GM21619 (cell line): ENCODE measurements at regions not wholly inside any gene's neighbourhood (a gene's known extent, or its start where the extent isn't known, plus 50 kb on each side); places are given as distances from the start of the nearest gene placed in this dataset.

Experiments
- ATAC-seq: cut with Tn5 transposase; IDR thresholded peaks from one replicate; pipeline ENCODE4 v1.9.1; 2021; ENCODE audit not compliant: unreplicated experiment

DNA sequence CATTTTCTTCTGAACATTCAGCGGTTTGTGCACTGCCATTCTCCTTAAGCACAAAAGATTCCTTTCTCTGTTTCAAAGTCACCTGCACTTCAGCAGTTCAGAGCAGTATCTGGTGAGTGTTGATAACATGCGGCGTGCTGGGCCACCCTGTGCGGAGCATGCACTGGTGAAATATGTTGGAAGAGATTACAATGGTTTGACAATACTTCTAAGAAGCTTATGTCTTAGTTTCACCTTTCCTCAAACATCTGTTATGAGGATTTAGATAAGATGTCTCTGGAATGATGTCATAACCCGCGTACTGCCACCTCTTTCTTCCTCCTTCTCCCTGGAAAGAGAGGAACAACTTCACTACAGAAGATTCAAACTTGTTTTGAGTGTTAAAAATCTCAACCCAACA, 650.3 kb downstream of the AJAP1 start:
- no peak for ATAC-seq

DNA sequence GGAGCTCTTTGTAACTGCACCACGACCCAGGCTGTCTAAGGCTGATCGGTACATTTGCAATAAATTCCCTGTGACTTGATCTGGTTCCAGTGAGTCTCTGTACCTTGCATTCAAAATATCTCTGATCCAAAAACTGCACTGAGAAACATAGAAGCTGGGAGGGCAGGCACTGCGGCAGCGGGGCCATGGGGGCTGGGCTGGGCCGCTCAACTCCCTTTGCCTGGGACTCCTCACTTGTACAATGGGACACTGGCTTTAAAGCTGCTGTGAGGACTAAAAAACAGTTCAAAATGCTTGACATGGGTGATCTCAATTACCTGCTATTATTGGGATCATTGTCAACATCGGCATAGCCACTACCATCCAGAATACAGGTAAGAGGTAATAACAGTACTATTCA, 644.0 kb downstream of the AJAP1 start:
- ATAC-seq, result no peak

DNA sequence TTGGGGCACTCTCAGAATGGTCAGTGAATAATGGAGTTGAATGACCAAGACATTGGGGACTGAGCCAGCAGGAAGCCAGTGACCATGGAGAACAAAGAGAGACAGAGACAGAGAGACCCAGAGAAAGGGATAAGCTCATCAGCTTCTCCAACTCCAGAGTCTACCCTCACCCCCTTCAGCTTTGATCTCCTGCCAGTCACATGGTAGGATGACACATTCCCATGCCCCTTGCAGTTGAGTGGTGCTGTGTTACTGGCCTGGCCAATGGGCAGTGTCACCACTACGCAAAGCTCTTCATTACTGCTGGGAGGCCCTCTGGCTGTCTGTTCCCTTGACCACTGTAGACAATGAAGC, 643.5 kb downstream of the AJAP1 start:
- no peak for ATAC-seq

DNA sequence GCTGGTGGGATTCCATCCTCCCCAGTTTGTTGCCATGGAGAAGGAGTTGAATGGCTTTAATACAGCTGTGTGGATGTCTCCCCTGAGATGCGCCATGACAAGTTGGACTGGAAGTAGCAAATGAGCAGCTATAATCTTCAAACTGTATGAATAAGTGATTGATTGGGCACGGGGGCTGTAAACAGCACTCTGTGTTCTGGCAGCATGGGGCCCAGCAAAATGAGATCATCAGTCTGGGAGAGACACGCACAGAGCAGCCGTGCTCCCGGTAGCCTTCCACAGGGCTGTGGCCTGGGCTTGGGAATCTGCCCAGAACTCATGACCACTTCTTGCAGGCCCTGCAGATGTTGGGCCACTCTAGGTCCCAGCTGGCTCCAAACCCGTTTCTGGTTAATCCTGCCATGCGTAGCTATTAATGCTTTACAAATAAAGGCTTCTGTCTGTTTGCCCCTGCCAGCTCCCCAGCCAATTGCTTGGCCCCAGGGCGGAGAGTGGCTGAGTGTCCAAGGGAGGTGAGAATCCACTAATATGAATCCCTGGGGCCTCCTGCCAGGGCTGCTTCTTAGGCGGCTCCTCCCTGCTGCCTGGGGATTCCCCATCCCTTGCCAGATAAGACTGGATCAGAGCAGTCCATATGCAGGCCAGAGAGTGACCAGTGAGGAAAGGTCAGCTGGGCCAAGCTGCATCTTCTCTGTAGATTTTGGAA, 642.9 kb downstream of the AJAP1 start:
- ATAC-seq, result no peak

DNA sequence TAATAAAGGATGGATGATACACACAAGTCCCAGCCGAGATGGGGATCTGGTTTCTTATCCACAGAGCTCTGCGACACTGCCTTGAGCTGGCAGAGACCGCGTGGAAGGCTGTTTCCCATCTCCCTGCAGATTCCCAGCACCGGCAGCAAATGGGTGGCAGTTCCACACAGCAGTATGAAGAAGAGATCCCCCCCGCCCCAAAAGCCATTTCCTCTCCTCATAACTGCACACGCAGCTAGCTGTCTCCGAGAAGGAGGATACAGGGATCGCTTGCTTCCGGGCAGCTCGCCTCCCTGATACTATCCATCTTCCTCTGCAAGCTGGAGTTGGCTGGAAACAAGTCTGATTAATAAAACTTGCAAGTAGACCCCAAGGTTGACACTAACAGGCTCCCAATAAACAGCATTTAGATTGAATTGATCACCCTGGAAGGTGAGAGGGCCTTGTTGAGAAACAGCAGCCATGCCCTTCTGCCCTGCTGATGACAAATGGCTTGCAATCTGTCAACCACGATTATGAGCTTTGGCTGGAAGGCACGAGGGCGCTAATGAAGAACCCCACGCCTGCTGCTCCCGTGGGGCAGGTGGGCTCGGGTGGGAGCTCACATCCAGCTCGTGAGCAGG, 642.3 kb downstream of the AJAP1 start:
- ATAC-seq, result no peak

DNA sequence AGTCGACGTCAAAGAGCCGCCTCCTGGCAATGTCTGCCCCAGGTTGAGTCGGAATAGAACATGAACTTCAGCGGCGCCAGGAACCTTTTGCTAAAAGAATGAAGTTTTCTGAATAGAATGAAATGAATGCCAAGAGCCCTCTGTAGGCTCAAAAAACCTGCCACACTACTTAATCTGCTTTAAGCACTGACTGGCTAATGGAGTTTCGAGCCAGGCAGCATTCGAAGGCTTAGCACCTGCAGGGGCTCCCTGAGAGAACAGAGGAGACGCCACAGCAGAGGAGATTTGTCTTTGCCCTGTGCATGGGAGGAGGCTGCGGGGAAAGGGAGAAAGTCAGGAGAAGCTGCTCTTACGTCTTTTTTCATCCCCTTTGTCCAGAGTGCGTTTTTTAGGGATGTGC, 641.7 kb downstream of the AJAP1 start:
- no peak for ATAC-seq

DNA sequence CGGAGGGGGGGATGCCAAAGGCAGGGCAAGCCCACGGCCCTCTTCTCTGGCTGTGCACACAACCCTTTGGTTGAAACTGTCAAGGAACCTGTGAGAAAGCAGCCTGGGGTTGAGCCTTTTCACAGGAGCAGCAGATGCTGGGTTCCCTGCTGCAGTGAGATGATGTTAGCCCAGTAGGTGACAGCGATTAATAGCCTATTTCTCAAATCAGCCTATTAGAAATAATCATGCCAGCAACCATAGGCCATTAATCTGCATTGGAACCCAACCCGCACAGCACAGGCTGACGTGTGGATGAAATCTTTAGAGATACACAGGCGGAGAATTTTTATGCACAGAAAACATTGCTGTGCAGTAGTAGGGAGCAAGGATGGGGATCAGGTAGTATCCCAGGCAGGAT, 637.5 kb downstream of the AJAP1 start:
- no peak for ATAC-seq

DNA sequence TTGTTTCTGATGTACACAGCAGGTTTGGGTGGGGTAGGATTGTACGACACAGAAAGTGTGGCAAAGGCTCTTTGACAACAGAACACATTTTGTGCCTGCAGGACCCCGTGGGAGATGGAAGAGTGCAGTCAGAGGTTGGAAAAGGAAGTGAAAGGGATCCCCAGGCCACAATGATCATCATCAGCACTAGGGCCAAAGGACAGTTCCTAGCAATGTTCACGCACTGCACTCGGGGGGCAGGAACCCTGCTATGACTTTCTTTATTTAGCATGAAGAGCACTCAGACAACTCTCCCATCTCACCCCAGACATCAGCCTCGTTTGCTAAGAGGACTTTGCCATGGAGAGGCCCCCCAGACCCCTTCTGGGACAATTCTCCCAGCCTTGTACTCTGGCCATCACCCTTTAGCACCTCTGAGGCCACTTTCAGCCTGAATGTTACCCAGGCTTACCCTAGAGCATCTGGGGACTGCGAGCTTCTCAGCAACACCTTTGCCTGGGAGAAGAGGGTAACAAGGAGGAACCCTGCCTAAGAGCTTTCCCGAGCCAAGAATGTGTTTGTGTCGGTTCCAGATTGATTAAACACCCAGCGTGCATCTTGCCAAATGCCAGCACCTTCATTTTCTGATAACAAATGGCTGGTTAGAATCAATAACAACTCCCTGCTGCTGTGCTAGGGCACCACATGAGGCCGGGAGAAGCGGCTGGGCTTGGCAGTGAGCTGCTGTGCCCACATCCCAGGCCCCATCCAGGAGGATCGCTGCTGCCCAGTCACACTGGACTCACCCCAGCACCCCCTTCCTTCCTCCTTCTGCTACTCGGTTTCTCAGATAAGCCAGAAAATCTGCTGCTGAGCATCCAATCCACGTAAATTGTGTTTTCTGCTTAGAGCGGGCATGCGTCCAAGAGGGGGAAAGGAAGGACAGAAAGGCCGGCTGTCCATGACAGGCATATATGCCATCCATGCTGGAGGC, 633.1 kb downstream of the AJAP1 start:
- ATAC-seq, result no peak

DNA sequence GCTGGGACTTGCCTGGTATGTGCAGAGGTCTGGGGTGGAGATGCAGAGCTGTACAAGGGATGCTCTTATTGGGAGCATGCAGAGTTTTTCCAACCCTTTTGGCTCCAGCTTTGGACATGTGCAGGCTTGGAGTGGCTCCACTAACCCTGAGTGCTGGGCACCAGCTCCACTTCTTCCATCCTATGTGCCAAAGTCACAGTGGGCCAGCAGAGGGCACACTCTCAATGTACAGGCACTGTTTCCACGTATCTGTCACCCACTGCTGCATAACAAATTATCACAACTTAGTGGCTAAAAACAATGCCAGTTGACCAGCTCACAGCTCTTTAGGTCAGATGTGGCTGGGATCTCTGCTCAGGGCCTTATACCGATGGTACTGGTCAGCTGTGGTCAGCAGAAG, 631.8 kb downstream of the AJAP1 start:
- ATAC-seq, result no peak

DNA sequence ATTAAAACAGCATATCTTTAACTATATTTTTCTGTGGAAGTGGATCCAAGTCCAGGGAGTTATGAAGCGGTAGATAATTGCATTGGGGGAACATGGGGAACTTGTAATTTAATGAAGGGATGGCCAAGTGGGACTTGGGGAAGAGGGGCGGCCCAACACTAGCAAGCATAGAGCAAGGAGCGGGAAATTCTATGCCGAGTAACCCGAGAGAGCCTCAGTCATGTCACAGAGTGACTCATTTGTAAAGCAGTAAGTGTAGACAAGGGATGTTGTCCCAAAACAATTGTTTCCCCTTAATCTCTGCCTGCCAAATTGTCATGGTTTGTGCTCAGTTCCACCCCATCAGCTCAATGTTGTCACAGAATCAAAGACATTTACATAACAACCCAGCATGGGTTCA, 620.1 kb downstream of the AJAP1 start:
- ATAC-seq, result no peak

DNA sequence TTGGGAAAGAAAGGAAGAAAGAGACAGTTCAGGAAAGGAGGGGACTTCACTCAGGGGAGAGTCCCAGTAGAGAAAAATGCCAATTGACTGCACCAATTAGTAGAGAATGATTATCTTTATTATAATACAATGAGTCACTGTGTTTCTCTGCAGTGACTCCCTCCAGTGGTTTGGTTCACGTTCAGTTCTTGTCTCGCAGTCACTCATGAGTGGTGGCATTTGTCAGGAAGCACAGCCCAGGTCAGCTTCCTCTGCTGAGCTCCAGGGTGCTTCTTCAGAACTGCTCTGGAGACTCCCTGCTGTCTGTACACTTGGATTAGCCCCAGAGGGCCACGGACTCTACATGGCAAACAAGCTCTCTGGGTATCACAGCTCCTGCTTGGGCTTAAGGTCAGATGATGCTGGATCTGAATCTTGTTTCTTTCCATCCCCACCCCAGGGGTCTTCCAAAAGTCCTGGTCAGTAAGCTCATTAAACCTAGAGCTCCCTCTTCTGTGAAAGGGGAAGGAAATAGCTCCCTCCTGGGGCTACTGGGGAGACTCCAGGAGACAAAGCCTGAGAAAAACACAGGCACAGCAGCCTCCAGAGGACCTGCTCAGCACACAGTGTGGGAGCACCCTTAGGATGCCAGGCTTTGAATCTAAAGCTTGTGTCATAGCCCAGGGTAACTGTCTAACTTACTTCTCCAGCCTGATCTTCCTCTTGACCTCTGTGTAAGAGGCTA, 619.0 kb downstream of the AJAP1 start:
- ATAC-seq, result no peak

DNA sequence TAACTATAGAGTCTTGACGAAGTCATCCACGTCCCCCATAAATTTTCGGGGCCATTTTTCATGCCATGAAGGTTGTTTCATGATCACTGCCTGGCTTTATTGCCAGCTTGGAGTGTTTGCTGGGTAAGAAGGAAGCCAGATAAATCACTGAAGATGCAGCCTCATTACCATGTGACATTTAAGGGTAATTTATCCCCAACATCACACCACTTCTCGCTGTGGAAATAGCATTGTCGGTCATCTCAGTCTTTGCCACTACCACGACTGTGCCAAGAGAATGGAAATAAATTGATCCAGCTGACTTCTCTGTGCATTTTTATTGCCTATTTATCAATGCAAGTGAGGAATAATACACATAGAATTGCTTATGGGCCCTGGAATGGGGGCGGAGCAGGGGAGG, 617.9 kb downstream of the AJAP1 start:
- no peak for ATAC-seq

DNA sequence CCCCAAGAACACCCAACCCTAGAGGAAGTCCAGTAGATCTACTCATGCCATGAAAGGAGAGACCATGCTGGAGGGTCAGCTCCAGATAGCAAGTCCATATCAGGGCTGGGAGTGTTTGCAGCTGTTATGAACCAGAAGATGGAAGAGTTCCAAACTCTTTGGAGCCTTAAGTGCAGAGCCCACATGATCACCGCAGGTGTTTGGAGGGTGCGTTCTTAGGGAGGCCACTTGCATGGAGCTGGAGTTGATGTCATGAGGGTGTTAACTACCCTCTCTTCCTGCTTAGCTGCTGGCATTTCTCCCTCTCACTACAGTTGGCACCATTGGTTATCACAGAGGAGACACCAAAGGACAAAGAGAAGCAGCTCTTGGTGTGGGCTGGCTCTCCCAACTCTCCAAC, 616.9 kb downstream of the AJAP1 start:
- no peak for ATAC-seq

DNA sequence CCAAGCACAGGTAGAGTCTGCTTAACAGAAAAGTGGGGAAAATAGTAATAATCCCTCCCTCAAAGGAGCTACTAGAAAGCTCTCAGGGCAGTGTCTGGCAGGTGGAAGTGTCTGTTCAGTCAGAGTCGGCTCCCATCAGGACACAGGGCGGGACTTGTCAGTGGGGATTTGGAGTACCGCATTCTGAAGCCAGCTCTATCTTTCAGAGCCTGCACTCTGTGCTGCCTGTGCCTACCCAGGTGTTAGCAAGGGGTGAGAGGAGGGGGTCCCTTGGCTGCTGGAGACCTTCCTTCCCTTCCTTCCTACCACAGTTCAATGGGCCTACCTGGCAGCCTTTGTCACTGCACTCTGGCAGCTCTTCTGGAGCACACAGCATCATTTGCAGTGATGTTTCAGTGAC, 615.5 kb downstream of the AJAP1 start:
- ATAC-seq, result no peak

DNA sequence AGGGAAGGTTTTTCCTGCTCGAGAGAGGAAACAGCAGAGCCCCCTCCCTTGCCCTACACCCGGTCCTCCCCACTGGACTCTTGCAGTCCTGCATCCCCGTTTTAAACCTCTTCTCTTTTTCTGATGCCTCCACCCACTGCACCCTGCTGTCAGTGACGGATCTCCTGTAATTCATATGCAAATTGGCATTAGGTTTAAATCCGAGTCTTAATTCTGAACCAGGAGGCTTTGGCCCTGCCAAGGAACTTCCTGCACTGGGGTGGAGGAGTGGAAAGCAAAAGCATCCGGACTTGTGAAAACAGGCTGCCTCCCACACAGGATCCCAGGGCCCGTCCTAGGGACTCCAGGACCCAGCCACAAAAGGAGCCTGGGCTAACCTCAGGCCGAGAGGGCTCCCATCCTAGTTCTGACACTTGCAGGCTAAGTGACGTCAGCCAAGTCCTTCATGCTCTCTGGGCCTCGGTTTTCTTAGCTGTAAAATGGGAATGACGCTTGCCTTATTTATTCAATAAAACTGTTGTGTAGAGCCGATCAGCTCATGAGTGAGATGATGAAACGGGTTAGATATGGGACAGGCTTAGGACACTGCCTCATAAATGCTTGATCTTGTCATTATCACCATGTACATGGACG, 613.3 kb downstream of the AJAP1 start:
- ATAC-seq, result no peak

DNA sequence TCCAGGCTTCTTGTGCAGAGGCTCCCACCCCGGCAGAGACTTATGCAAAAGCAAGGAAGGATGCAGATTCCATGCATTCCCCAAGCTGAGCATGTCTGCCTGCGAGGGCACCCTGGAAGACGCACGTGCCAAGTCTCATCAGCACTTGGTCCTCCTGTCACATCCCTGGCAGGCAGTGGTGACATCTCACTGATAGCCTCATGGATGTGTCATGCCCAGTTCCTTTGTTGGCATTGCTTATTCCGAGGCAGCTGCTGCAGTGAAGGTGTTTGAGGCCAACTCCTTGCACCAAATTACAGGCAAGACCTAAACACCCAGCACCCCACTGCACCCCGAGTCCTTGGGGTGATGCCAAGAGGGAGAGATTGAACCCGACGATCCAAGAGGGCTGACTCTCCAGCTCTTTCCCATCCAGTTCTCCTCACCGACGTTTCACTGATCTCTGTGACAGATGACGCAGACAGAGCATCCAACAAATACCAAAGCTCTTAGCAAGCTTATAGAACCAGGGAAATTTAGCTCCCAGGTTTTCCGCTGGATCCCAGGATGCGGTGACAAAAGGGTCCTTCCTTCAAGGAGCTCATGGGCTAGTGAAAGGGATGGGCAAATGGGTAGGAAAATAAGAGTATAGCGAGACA, 611.1 kb downstream of the AJAP1 start:
- ATAC-seq, result no peak

DNA sequence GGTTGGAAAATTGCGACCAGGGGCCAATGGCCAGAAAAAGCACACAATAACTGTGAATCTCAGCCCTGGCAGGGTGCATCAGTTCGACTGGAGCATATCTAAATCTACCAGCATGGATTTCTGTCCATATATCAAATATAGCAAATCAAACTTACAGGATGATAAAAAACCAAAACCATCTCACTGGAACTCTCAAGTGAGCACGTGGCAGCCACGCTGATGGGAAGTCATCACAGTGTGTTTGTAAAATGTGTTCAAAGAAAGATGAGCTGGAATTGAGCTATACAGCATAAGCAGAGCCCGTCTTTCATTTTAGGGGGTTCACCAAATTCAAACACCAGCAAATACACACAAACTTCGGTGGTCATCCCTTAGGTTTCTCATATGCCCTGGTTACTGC, 610.1 kb downstream of the AJAP1 start:
- ATAC-seq, result no peak

DNA sequence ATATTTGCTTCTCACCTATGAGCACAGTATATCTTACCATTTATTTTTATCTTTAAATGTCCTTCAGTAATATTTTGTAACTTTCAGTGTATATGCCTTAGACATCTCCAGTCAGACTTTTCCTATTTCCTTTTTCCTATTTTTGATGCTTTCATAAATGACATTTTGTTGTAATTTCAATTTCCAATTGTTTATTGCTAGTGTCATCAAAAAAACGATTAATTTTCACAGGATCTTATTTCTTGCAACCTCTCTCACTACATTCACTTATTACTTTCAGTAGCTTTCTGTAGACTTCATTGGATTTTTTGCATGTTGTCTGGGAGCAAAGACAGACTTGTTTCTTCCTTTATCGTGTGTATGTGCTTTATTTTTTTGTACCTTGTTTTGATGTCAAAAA, 602.4 kb downstream of the AJAP1 start:
- no peak for ATAC-seq

DNA sequence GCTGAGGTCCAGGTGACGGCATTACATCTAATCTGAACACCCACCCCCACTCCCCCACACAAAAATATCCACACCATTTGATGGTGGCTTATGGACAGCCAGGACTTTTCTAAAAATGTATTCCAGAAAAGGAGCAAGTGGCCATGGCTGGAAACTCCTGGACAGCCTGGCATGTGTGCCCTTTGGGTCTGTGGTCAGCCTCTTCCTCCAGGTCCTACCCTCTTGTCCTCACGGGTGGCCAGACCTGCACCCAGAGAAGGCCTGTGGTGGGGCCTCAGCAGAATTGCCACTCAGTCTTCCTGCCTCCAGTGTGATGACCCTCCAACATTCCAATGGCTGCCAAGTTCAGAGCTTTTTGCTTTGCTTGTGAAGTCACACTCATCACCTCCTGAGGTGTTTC, 600.6 kb downstream of the AJAP1 start:
- no peak for ATAC-seq

DNA sequence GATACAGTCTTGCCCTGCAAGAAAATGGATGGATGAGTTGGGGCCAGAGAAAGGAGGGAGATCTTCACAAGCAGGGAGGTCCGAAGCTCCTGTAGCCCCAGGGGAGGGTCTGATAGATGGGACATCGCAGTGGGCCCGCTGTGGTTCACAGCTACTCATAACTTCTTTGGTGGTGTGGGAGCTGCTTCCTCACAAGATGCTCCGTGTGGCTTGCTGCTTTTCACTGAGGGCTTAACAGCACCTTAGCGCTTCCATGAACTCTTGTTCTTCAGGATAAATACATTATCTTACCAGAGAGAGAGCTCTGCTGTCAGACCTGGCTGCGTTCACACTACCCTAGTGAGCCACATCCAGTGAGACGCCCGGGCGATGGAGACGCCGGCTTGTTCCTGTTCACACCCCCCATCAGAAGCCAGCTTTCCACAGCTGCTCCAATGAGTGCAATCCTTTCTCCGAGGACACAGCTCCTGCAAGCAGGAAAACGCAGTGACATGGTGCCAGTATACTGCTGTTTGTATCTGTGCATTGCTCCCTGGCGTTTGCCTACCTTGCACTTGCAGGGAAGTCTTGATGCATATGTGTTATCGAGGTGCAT, 599.8 kb downstream of the AJAP1 start:
- ATAC-seq, result no peak
